ENCODE measurements at regions not wholly inside any gene's neighbourhood (a gene's known extent, or its start where the extent isn't known, plus 50 kb on each side); places are given as distances from the start of the nearest gene placed in this dataset.

- TF ChIP-seq CTCF (IDR thresholded peaks at IDR 0.05) (no peak), POLR2A (IDR thresholded peaks at IDR 0.05) (no peak)
Observed at GRCh38 chr3:152638214-152638613, 196.7 kb upstream of the P2RY1 start.

All from transverse colon (tissue), 3 donors.